AG04449 (cell line): ENCODE measurements at regions not wholly inside any gene's neighbourhood (a gene's known extent, or its start where the extent isn't known, plus 50 kb on each side); places are given as distances from the start of the nearest gene placed in this dataset.

Source experiments
- CTCF ChIA-PET: fragments of 350-600 bp; formaldehyde crosslinking; extraction: SDS; loops from one replicate; lab custom pipeline; 2021; ENCODE audit warnings: antibody characterized with exemption; lab: Yijun Ruan, JAX
- POLR2A ChIA-PET: fragments of 400-600, 350-600 bp; formaldehyde crosslinking; extraction: SDS; loops from one replicate; lab custom pipeline; 2020; ENCODE audit warnings: antibody characterized with exemption, inconsistent platforms; lab: Yijun Ruan, JAX
- DNase-seq: peaks from one replicate; pipeline ENCODE4 v3.0.0-alpha.2; 2010; ENCODE audit warnings: low read depth, low spot score
- H3K4me3 ChIP-seq: 2 replicates; pipeline ENCODE4 v1.5.1; 2011; ENCODE audit warnings: low read depth, mild to moderate bottlenecking, control low read depth, low read length
- TF ChIP-seq, protein P1 (sequence below): IDR thresholded peaks from one replicate; pipeline ENCODE4 v1.5.1; 2011; ENCODE audit warnings: mild to moderate bottlenecking, moderate library complexity, low read length, control low read depth, inconsistent platforms; ENCODE audit not compliant: insufficient read depth; ENCODE audit errors: missing control alignments

DNA sequence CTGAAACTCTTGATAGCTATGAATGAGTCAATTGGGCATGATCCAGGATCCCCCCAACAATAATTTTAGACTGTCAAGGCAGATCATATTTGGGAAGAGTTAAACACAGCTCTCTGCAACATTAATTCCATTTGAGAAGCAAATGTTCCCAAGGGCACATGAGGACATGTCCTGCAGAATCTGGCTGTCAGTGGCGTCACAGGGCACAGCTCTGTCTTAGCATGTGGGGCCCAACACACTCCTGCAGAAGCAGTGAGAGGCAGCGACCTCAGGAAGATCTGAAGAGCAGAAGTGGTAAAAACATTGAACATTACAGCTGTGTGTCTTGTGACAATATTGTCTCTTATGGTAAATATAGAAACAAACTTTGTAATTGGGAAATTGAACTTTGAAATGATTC is 197.1 kb upstream of the PBX1 start:
- POLR2A ChIA-PET: no interaction called here
- H3K4me3 ChIP-seq: no peak overlapping the region
- DNase-seq: no peak
- CTCF ChIA-PET: no interaction called here
- TF ChIP-seq, protein P1, sequence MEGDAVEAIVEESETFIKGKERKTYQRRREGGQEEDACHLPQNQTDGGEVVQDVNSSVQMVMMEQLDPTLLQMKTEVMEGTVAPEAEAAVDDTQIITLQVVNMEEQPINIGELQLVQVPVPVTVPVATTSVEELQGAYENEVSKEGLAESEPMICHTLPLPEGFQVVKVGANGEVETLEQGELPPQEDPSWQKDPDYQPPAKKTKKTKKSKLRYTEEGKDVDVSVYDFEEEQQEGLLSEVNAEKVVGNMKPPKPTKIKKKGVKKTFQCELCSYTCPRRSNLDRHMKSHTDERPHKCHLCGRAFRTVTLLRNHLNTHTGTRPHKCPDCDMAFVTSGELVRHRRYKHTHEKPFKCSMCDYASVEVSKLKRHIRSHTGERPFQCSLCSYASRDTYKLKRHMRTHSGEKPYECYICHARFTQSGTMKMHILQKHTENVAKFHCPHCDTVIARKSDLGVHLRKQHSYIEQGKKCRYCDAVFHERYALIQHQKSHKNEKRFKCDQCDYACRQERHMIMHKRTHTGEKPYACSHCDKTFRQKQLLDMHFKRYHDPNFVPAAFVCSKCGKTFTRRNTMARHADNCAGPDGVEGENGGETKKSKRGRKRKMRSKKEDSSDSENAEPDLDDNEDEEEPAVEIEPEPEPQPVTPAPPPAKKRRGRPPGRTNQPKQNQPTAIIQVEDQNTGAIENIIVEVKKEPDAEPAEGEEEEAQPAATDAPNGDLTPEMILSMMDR: no peak

DNA sequence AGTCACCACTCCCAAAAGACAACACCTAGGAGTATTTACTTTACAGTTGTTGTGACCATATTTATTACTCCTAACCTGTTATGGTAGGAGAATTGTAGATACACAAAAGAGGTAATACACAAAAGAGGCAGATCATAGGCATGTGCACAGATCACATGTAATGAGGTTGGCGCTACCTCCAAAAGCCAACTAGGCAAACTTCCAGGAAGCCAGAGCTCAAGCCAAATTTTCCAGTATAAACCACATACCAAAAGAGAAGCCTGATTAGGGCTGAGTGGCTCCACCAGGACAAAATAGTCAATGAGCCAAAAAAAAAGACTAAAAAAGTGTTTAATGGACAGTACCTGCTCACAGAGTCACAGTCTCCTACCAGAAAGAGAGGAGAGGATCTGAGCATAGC is 195.0 kb upstream of the PBX1 start:
- DNase-seq: no peak
- ChIA-PET CTCF (no interaction called here), POLR2A (no interaction called here)
- no peak overlapping the region for H3K4me3 ChIP-seq
- TF ChIP-seq, protein P1: no peak

DNA sequence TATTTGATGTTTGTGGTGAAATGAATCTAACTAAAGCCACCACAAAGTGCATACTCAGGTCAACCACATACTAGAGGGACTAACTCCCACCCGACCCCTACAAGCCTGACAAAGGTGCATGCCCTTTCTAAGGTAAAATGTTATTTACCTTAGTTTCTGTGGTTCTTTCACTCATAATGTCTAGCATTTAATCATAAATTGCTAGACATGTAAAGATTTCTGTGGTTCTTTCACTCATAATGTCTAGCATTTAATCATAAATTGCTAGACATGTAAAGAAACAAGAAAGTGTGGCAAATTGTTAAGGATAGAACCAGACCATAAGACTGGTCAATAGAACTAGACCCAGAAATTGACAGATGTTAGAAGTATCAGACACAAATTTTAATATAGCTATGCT is 193.0 kb upstream of the PBX1 start:
- TF ChIP-seq, protein P1: no peak
- DNase-seq: no peak
- ChIA-PET CTCF (no interaction called here), POLR2A (no interaction called here)
- no peak overlapping the region for H3K4me3 ChIP-seq

DNA sequence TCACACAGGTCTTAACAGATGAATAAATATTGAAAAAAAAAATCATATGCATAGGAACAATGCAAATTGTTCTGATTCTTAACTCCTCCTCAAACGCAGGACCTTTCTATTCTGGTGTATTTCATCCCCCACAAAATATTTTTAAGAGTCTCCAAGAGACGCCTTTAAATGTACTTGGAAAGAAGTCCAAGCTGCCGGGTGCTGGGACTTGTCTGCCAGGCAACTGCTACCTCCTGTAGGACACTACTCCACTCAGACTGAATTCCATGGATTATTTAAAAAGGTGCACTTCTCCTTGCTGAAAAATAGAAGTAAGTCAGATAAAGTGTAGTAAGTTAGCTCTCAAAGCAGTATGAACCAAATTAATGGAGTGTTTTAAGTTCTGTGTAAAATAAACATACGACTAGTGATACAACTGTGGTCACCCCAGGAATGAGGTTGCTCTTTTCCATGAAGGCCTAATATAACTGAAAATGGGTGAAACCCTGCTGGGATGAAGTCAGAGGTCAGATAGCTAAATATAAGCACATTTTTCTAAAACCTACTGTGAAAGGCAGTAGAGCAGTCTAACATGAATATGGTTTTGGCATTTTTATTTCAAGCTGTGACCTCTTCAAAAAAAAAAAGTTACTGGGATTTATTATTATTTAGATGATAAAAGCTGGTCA is 189.2 kb upstream of the PBX1 start:
- TF ChIP-seq, protein P1: no peak
- ChIA-PET CTCF (no interaction called here), POLR2A (no interaction called here)
- no peak overlapping the region for H3K4me3 ChIP-seq
- DNase-seq: no peak

DNA sequence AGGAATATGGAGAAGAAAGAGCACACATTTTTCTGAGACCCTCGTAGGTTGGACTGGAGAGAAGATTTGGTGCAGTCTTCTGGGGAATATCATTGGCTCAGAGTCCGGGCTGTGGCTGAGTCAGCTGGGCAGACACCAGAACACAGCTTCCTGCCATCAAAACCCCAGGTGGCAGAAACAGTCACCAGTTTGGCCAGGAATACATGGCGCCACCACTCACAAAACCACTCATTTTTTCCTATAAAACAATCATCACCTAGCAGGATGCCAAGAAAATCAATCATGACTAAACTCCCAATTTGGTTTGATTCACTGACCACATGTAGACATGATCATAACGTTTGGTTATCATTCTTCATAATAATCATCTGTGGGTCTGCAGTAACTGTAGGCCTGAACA is 178.1 kb upstream of the PBX1 start:
- no peak for DNase-seq
- ChIA-PET CTCF (no interaction called here), POLR2A (no interaction called here)
- H3K4me3 ChIP-seq: no peak overlapping the region
- TF ChIP-seq, protein P1: no peak

DNA sequence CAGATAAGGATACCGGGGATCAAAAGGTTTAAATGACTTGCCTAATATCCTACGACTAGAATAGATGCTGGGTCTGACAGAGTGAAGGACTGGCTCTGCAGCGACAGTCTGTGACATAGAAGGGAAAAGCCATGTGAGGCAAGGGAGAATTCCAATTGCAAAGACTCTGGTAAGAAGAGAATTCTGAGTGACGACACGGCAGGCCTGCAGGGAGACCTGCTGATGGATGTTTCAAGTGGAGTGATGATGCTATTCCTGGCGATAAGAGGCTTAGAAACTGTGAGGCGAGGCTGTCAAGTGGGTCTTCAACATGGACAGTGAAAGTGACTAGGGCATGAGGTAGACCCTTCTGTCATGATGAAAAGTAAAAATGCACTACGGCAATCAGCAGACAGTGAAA is 176.6 kb upstream of the PBX1 start:
- TF ChIP-seq, protein P1: no peak

More for the DNA sequence above, 176.6 kb upstream of the PBX1 start:
- POLR2A ChIA-PET: no interaction called here
- no peak for DNase-seq
- H3K4me3 ChIP-seq: no peak overlapping the region
- CTCF ChIA-PET: no interaction called here
